Fibroblast of villous mesenchyme (primary cell): ENCODE measurements at regions not wholly inside any gene's neighbourhood (a gene's known extent, or its start where the extent isn't known, plus 50 kb on each side); places are given as distances from the start of the nearest gene placed in this dataset.

ENCODE experiments used
- DNase-seq: peaks from one replicate; pipeline ENCODE4 v3.0.0-alpha.2; 2010; ENCODE audit warnings: low read depth
- H3K4me3 ChIP-seq: 2 replicates; pipeline ENCODE4 v1.5.1; 2011; ENCODE audit warnings: low read depth, mild to moderate bottlenecking, low read length
- TF ChIP-seq, protein P1 (sequence below): IDR thresholded peaks from 2 replicates; pipeline ENCODE4 v1.5.1; 2012; ENCODE audit warnings: low read depth, mild to moderate bottlenecking, low read length; ENCODE audit not compliant: insufficient read depth

DNA sequence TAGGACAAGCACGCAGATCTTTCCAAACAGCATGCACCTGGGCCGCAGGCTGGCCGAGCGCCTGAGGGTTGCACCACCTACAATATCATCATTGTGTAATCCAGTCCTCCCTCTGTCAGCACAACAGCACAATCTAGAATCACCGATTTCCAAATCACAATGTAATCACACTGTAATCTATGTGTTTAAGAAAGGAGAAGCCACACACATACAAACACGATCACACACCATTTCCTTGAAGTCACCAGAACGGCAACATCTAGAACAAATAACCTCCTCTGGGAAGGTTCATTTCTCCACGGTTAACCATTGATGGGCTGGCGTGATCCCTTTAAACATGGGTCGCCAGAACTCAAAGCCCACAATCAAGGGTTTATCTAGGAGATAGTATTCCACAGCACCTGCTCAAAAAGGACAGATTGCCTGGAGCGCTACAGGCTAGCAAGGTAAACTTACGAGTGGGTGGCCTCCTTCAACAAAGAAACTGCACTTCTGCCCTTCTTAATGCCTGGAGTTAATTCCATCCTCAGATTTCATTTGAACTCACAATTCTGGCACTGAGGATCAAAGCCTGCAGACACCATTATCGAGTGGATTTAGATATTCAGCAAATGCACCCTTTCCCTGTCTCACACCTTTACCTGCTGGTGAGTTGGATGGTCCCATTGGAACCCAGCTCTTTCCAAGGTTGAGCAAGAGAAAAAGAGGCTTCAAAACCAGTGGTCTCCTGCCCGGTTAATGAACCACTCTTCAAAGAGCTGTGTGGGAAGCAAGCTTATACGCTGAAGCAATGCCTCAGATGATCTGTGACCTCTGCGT lies 83.8 kb upstream of the FOXQ1 start:
- TF ChIP-seq, protein P1, sequence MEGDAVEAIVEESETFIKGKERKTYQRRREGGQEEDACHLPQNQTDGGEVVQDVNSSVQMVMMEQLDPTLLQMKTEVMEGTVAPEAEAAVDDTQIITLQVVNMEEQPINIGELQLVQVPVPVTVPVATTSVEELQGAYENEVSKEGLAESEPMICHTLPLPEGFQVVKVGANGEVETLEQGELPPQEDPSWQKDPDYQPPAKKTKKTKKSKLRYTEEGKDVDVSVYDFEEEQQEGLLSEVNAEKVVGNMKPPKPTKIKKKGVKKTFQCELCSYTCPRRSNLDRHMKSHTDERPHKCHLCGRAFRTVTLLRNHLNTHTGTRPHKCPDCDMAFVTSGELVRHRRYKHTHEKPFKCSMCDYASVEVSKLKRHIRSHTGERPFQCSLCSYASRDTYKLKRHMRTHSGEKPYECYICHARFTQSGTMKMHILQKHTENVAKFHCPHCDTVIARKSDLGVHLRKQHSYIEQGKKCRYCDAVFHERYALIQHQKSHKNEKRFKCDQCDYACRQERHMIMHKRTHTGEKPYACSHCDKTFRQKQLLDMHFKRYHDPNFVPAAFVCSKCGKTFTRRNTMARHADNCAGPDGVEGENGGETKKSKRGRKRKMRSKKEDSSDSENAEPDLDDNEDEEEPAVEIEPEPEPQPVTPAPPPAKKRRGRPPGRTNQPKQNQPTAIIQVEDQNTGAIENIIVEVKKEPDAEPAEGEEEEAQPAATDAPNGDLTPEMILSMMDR, result no peak
- no peak for DNase-seq
- no peak overlapping the region for H3K4me3 ChIP-seq

DNA sequence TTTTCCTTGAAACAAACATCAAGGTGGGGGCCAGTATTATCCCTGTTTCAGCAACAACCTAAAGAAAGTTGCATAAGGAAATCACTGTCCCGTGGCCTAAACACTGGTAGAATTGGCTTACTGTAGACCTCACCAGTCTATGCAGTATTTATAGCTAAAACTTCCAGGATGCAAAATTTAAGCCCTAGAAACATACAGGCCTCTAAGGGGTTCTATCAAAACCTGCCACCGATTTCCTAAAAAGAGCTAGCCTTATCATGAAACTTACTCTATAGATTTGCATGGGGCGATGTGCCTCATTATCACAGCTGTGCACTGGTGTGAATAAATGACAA lies 84.3 kb upstream of the FOXQ1 start:
- no peak for DNase-seq
- TF ChIP-seq, protein P1, result no peak
- no peak overlapping the region for H3K4me3 ChIP-seq

DNA sequence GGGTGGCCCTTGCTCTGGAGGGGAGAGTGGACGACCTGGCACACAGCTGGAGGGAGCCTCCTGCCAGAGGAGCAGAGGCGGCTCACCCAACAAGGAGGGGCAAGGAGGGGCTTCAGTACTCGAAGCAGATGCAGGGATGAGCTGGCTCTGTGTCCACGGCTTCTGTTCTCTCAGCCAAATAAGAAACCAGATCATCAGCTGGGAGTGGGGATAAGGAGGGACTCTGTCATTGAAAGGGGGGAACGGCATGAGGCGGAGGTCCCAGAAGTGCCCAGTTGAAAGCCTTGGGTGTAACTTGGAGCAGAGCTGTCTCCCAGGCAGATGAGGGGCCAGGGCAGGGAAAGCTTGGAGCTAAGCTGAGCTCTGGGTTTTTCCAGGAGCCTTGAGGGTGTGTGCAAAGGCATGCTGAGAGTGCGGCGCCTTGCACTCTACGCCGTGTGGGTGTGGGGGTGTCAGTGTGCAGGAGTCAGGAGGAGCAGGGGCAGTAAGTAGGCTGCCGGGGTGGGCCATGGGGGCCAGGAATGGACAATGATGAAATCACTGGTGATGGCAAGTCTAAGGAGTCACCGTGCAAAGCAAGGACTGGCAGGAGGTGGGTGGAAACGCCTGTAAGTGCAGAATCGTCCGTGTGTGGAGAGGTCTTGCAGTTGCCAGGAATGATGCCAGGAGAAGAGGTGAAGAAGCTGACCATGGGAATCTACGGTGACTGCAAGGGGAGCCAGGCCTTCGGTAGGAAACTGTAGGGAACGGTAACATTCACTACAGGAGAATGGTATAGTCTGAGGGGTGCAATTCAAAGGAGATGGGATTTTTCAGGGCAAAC lies 85.4 kb upstream of the FOXQ1 start:
- H3K4me3 ChIP-seq, result no peak overlapping the region
- TF ChIP-seq, protein P1, result no peak
- DNase-seq, result no peak

DNA sequence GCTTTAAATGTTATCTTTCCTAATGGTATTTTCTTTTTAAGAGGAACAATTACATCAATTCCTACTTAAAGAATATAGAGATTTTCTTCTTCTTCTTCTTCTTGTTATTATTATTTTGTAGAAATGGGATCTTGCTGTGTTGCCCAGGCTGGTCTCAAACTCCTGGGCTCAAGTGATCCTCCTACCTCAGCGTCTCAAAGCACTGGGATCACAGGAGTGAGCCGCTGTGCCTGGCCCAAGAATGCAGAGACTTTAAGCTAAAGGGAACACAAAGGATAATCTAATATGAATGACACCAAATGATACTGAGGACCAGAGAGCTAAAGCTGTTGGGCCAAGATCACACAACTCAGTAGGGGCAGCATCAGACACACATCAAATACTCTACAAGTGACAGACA lies 87.4 kb upstream of the FOXQ1 start:
- TF ChIP-seq, protein P1, result no peak
- DNase-seq, result no peak
- H3K4me3 ChIP-seq, result no peak overlapping the region

DNA sequence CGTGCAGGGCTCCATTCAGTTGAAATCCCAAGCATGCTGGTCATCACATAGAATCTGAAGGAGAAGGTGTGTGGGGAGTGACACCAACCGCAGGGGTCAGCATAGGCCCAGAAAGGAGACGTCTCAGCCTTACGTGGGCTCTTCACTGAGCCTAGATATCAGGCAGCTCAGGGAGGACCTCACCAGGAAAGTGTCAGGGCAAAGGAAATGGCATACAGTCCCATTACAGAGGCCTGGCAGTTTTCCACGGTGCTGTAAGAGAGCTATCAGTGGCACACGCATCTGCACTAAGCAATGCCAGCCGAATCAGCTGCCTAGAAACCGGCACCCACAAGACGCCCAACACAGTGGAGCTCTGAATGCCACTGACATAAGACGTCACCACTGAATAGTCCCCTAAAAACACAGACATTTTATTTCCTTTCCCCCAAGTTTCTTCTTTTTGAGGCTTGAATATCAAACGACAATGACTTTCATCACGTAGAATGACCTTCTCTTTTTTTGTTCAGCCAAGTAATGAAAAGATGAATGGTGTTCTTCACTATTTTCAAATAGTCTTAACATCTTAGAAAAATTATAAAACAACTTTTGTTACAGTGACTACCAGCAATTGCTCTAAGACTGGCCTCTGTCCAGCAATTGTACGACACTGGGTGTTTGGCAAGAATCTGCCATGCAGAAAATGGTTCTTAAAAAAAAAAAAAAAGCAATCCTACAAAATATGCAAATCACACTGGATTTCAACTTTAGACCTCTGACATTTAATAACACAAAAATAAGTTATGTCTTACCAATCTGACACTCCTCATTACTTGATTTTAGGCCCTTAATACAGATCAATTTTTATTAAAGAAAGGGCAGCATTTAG lies 88.9 kb upstream of the FOXQ1 start:
- no peak for DNase-seq
- no peak overlapping the region for H3K4me3 ChIP-seq
- TF ChIP-seq, protein P1, result no peak

DNA sequence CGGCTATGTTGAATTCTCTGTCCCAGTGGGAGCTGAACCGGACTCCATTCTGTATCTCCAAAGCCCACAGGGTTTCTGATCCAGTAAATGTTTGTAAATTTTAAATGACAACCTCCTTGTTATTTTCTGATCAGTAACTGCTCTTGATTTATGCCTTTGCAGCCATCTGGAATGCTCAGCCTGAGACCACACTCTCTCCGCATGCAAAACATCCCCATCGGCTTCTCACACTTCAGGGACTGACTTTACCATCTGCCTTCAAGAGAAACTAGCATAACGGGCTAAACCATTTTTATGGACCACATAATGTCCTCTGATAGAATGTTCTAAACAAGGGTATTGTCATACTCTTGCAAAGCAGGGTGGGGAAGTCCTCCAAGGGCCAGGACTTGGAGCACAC lies 94.5 kb upstream of the FOXQ1 start:
- DNase-seq, result no peak
- TF ChIP-seq, protein P1, result no peak
- no peak overlapping the region for H3K4me3 ChIP-seq
